HEK293 (cell line): ENCODE measurements at regions not wholly inside any gene's neighbourhood (a gene's known extent, or its start where the extent isn't known, plus 50 kb on each side); places are given as distances from the start of the nearest gene placed in this dataset.

Source experiments
- RBAK ChIP-seq: fragments of 450-650 bp; formaldehyde crosslinking; IDR thresholded peaks from 2 replicates; pipeline ENCODE4 v1.5.1; 2016; ENCODE audit warnings: missing biosample characterization, missing genetic modification characterization
- REST ChIP-seq: fragments of 450-650 bp; formaldehyde crosslinking; IDR thresholded peaks from 2 replicates; pipeline ENCODE4 v1.5.1; 2016; ENCODE audit warnings: missing biosample characterization, missing genetic modification characterization
- ZBTB11 ChIP-seq: fragments of 450-650 bp; formaldehyde crosslinking; conservative IDR thresholded peaks from 2 replicates; pipeline ENCODE4 v1.5.1; 2016; ENCODE audit warnings: low read depth, missing biosample characterization, missing genetic modification characterization
- ZNF24 ChIP-seq: fragments of 450-650 bp; formaldehyde crosslinking; IDR thresholded peaks from 2 replicates; pipeline ENCODE4 v1.5.1; 2016; ENCODE audit warnings: missing biosample characterization, missing genetic modification characterization
- ZNF37A ChIP-seq: fragments of 450-650 bp; IDR thresholded peaks from 2 replicates; pipeline ENCODE4 v1.5.1; 2018; ENCODE audit warnings: missing biosample characterization, missing genetic modification characterization
- ZNF48 ChIP-seq: fragments of 450-650 bp; formaldehyde crosslinking; IDR thresholded peaks from 2 replicates; pipeline ENCODE4 v1.5.1; 2016; ENCODE audit warnings: missing biosample characterization, missing genetic modification characterization
- ZNF585B ChIP-seq: fragments of 450-650 bp; formaldehyde crosslinking; IDR thresholded peaks from 2 replicates; pipeline ENCODE4 v1.5.1; 2016; ENCODE audit warnings: missing biosample characterization, missing genetic modification characterization

DNA sequence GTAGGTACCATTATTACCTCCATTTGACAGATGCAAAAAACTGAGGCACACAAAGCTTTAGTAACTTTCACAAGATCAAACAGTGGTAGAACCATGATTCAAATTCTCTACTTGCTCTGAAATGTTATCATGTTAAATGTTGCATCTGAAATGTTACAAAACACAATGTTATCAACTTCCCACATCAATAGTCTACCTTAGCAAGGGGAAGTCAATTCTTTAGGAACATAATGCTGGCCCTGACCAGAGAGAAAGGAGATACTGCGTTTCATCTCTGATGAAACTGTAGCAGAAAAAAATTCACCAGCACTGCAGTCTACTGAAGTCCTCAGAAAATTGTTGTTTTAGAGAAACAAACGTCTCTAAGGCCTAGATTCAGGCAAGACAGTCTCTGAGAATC lies 174.1 kb downstream of the SATB1 start:
- TF ChIP-seq ZBTB11 (tag by site-specific recombination), result no peak
- no peak for TF ChIP-seq ZNF24 (tag by site-specific recombination)
- no peak for TF ChIP-seq ZNF585B (tag by site-specific recombination)
- TF ChIP-seq REST, result no peak
- TF ChIP-seq ZNF48, result no peak
- no peak for TF ChIP-seq ZNF37A
- TF ChIP-seq RBAK (tag by site-specific recombination), result no peak
